Fibroblast of pulmonary artery (primary cell): ENCODE measurements at regions not wholly inside any gene's neighbourhood (a gene's known extent, or its start where the extent isn't known, plus 50 kb on each side); places are given as distances from the start of the nearest gene placed in this dataset.
A peak's percentile ranks its signal among the peaks of the same experiment; 100 is the strongest.
"Not testable (repeated sequence)": the region's sequence is repeated elsewhere in the genome, so short reads cannot be mapped to it uniquely, and the experiment has no call there.

Experiments used
- DNase-seq: peaks from one replicate; pipeline ENCODE4 v3.0.0-alpha.2; 2010; ENCODE audit warnings: low read depth
- H3K4me3 ChIP-seq: replicated peaks from 2 replicates; pipeline ENCODE4 v1.5.1; 2011; ENCODE audit warnings: low read depth, mild to moderate bottlenecking, control low read depth, low read length, moderate library complexity
- CTCF ChIP-seq: IDR thresholded peaks from 2 replicates; pipeline ENCODE4 v1.5.1; 2011; ENCODE audit warnings: mild to moderate bottlenecking, control low read depth, low read length, inconsistent platforms; ENCODE audit errors: missing control alignments

DNA sequence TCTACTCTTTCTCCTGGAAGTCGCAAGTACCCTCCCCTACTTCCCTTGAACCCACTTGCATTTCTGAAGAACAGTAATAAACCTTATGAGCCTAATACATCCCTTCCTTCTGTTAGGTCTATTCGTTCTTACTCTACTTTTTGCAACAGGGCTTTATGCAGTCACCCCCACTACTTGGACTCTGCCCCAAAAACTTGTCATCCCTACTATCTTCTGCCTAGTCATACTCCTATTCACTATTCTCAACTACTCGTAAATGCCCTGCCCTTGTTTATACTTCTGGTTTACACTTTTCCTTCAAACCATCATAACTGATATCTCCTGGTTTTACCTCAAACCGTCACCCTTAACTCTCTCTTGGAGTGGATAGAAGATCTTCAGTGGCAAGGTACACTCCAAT lies 55.2 kb upstream of the SLIT2 start:
- no peak for DNase-seq
- no peak overlapping the region for H3K4me3 ChIP-seq
- no peak for TF ChIP-seq CTCF

DNA sequence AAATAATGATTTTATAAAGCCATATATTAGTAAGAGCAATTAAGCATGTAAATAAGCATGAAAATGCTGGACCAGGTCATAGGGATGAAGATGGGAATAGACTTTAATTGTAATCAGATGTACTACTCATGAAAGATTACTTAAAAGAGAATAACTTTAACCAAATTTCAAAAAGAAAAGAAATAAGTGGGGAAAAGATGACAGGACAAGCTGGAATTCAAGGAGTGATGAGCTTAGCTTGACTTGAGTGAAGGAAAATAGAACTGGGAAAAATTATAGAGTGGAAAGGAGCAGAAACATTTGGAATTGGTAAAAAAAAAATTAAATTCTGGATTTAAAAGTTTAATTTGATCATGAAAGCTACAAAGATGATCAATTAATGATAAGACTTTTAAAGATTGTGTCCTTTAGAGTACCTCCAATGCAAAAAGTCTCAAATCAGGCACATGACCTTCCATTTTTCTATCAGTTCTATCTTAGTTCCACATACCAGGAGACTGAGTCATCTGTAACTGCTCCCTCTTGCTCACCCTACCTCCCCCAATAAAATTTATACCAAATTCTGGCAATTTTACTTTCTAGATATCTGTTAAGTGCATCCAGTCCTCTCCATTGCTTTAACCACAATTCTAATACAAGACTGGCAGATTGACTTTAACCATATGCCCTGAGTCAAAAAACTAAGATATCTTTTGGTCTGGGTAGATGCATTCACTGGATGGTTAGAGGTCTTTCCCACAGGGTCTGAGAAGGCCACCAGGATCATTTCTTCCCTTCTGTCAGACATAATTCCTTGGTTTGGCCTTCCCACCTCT lies 56.4 kb upstream of the SLIT2 start:
- no peak for TF ChIP-seq CTCF
- H3K4me3 ChIP-seq = no peak overlapping the region
- DNase-seq = peak; percentile 51

DNA sequence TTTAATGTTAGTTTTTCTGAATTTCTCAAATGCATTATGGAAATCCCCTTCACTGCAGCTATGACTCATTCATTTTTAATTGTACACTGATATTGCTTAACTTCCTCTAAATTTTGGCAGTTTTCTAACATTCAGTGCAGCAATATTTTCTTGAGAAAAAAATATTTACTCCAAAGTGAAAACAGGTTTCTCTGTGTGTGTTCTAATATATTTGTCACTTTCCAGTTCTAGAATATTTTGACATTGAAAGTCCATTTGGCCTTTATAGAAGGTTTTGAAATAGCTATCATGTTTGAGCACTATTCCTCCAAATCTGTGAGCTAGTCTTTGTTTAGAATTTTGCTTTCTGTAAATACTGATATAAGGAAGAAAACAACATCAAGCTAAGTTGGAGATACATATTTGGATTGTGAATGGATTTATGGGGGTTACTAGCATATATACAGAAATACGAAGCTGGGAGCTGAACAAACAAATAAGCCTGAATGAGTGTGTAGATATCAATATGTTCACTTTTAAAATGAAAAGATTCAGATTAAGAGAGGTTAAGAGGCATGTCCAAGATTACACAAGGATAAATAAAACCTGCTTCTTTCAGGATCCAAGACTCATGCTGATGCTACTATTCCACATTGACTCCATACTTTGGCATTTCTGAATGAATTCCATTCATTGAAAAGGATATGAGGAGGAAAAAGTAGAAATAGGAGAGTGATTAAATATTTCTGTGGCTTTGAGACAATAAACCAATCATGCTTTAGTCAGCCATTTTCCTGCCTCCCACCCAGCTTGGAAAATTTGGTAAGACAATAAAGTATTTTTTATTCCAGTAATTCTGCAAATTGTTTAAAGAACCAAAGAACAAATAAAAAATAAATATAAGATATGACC lies 57.3 kb upstream of the SLIT2 start:
- peak overlapping the region; percentile 5 for H3K4me3 ChIP-seq
- peak; percentile 92 for DNase-seq
- TF ChIP-seq CTCF = no peak

DNA sequence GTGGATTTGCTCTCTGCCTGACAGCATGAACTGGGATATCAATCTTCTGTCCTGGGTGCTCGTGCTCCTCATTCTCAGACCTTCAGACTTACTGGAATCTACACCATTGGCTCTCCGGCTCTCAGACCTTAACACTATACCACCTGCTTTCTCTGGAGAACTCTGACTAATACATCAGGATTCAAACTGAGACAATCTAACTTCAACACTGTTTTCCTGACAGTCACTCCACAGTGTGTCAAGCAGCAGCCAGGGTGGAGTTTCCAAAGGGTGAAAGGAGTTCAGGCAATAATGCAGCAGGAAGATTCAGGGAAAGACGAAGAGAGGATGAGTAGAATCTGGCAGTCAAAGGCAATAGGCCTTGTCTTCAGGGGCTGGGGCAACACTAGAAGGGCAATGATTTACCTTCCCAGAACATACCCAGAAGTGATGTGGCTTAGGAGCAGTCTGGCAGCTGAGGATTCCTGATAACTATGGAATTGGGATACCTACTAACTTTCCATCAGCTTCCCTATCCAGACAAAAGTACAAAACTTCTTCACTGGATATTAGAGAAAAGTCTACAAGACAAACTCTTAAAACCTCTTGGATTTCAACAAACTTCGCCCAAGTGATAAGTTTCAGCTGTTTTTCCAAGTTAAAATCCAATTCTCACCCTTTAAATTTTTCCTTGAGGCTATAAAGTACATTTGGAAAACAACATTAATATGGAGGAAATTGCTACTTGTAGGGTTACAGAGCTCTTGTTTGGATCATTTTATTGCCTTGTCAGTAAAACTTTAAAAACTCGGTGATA lies 58.4 kb upstream of the SLIT2 start:
- peak; percentile 42 for DNase-seq
- H3K4me3 ChIP-seq = no peak overlapping the region
- no peak for TF ChIP-seq CTCF

DNA sequence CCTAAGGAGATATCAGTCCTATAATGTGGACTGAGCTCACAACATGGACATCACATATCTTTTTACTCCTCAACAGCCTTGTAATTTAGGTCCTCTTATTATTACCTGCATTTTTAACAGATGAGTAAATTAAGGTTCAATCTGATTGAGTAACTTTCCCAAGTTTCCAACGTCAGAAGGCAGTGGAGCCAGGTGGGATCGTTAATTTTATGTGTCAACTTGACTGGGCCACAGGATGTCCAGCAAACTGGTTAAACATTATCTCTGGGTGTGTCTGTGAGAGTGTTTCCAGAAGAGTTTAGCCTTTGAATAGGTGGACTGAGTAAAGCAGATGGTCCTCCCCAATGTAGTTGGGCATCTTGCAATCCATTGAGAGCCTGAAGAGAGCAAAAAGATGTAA lies 59.0 kb upstream of the SLIT2 start:
- no peak for TF ChIP-seq CTCF
- DNase-seq = no peak
- H3K4me3 ChIP-seq = no peak overlapping the region

DNA sequence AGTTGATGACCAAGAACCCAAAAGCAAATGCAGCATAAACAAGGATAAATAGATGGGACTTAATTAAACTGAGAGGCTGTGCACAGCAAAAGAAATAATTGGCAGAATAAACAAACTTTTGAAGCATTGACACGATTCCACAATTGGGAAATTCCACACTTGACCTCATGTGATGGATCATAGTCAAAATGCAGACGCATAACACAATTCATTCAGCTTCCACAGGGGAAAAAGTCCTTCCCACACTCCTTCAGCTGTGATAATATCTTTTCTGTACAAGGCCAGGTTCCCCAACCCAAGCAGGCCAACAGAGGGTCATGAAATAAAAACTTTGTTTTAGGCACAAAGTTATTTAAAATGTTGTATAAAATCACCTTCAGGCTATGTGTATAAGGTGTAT lies 66.6 kb upstream of the SLIT2 start:
- H3K4me3 ChIP-seq = no peak overlapping the region
- no peak for TF ChIP-seq CTCF
- no peak for DNase-seq

- not testable (repeated sequence) for H3K4me3 ChIP-seq, DNase-seq
These were observed 68.6 kb upstream of the SLIT2 start for GRCh38 chr4:20183131-20183530.
